HG03066 (cell line): ENCODE measurements at regions not wholly inside any gene's neighbourhood (a gene's known extent, or its start where the extent isn't known, plus 50 kb on each side); places are given as distances from the start of the nearest gene placed in this dataset.

Source experiments
- ATAC-seq: cut with Tn5 transposase; IDR thresholded peaks from one replicate; pipeline ENCODE4 v1.9.1; 2021; ENCODE audit warnings: low read depth; ENCODE audit not compliant: unreplicated experiment

DNA sequence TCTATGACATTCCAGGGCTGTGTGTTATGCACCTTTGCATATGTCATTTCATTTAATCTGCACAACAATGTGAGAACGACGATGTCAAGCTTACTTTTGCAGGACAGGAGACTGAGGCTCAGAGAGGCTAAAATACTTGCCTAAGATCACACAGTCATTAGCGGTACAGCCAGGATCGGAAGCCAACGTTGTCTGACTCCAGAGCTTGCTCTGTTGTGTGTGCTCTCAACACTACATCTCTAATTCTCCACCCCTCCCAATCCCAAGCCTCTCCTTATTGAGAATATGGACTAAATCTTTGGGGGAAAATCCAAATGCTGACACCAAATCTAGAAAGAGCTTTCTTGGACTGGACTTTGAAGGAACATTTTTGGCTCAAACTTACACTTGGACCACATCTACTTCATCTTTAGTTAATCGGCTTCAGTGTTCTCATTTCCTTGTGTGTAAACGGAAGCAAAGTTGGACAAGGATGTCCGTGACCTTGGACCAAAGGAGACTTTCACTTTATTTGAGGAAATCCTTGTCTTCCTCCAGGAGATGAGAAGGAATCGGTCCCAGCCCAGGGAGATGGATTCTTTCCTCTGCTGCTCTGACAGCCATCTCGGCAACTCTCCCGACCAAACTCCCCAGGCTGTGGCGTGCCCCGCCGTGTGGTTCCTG lies 242.4 kb downstream of the LPIN1 start:
- no peak for ATAC-seq

DNA sequence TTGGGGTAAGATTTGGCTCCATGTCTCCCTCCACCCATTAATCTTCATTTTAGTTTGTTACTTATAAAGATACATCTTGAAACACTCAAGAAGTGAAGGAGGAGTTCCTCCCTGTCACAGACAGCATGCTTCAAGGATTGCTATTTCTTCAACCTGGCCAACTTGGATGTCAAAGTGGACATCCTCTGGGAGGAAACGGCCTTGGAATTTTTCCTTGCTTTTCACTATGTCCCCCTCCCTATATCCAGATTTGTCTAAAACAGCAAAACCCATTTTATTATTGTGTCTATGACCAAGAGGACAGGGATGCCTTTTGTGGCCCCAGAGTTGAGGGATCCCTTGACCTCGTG lies 242.9 kb downstream of the LPIN1 start:
- ATAC-seq, result no peak

DNA sequence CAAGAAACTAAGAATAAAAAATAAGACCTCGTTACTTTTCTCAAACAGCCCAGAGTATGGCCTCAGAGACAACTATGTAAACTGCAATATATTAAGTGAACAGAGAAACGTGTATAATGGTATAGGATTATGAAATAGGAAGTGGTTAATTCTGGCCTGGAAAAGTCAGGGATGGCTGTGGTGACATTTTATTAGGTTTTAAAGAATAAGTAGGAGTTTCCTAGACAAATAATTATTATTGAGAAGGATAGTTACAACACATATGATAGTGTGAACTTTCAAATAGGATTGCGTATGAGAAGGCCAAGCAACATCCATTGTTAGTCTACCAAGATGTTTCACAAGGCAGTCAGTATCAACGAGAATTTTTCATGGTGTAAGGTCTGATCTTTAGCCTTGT lies 244.1 kb downstream of the LPIN1 start:
- no peak for ATAC-seq

DNA sequence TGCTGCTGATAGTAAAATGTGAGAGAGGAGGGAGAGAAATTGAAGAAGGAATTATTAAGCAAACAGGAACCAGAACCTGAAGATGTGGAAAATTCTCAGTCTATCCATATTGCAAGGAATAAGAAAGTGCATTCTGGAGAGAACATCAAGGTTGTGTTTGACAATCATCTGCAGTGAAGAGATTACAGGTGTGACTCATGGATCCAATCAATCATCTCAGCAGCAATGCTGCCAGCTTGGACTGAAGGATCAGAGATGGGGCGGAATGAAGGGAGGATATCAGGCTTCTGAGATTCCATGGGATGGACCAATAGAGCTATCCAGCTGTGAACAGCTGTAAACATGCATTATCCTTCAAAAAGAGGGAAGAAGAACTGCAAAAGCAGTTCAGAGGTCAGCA lies 247.3 kb downstream of the LPIN1 start:
- ATAC-seq, result no peak

DNA sequence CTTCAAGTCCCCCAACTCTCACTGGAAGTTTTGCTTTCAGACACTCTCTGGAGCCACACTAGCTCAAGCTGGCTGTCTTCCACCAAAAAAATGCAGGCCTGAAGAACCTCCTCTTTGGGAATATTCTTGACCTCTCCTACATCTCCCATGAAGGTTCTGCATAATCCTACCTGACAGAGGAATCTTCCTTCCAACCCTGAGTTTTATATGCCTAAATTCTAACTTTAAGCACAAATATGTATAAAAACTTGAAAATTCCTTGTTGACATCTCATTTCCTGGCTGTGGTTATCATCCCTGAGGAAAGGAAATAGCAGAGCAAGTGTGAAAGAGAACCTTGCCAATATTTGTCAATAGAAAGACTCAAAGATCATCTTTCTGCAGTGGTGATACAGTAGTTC lies 249.0 kb downstream of the LPIN1 start:
- no peak for ATAC-seq

DNA sequence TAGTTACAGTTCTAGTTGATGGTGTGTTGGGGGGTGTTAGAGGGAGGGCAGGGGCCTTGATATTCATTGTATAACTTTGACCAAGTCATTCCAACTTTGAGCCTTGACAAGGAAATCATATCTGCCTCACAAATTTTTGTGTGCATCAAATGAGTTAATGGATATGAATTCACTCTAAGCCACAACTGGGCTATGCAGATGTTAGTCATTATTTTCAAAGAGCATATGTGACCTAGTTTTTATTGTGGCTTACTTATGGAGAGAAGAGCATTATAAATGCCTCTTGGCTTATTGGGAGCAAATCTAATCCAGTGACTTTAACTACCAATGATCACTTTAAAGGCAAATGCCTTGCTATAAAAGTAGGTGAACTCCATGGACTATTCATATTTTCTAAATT lies 250.2 kb downstream of the LPIN1 start:
- ATAC-seq, result no peak

DNA sequence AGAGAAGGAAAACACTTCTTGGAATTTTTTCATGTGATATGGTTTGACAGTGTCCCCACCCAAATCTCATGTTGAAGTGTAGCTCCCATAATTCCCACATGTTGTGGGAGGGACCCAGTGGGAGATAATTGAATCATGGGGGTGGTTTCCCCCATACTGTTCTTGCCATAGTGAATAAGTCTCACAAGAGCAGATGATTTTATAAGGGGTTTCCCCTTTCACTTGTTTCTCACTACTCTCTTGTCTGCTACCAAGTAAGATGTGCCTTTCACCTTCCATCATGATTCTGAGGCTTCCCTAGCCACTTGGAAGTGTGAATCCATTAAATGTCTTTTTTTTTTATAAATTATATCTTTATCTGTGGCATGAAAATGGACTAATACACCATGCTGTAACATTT lies 250.7 kb downstream of the LPIN1 start:
- no peak for ATAC-seq

DNA sequence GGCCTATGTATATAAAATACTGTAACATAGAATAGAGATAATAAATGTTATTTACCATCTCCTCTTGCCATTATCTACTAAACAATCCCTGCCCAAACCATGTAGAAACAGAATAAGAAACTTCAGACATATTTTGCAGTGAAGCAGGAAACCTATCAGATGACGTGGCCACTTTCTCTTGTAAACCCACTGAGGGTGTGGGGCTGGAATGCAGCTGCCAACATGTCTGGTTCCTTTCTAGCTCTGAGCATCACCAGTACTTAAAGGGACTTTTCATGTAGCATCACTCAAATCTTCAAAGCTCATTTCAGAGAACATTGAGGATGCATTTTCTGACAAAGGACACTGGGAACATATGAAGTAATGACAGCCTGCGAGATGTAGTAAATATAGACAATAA lies 251.8 kb downstream of the LPIN1 start:
- peak; percentile 52 for ATAC-seq

DNA sequence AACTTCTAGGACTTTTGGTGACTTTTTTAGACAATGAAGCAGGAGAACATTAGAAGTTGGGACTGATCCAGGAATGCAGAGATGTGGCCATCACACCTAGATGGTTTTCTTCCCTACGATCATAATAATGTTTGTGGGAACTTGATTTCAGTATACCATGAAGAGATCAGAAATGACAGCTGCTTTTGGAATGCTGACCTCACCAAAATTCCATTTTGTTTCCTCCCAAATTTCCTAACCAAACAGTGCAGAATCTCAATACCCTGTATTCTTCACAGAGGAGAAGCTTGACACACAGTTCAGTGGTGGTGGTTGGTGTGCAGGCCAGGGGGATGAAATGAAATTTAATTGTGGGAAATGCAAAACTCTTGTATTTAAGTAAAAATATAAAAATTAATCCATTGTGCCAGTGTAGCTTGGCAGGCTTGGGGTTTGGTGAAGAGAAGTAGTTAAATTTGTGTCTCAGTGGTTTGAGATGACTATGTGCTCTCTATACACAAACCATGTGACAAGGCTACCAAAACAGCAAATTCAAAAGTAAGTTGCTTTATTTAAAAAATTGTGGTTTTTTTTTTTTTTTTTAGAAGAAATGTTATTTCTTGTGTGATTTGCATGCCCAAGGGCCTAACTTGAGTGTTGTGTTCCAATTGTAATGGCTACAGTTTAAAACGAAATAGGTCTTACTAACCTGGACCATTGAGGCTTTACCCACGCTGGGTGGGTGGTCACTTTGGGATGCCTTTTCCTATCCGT lies 252.4 kb downstream of the LPIN1 start:
- ATAC-seq, result no peak

DNA sequence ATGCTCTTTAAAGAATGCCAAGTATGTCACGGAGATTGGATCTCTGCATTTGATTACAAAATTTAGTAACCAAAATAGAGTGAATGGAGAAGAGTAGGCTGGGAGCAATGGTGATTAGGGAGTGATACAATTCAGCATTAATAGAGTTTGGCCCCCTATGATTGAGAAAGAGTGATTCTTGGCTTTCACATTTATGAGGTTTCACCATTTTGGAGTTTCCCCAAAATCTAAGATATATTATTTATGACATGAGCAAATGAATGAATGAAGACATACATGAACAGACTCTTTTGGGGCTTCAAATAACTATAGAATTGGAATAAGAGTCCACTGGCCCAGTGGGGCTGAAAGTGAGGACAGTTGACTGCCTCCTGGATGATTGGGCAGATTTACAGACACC lies 255.2 kb downstream of the LPIN1 start:
- ATAC-seq, result no peak

DNA sequence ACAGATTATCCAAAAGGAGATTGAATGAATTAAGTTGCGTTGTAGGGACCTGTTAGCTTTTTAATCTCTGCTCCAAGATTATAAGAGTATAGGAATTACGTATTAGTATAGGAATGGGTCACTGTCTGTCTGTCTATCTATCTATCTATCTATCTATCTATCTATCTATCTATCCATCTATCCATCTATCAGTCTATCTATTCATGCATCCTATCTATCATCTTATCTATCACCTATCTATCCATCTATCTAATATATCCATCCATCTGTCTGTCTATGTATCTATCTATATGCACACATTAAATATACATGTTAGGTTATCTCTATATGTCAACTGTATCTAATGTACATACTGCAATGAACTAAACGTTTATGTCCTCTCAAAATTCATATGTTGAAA lies 255.8 kb downstream of the LPIN1 start:
- ATAC-seq, result no peak

DNA sequence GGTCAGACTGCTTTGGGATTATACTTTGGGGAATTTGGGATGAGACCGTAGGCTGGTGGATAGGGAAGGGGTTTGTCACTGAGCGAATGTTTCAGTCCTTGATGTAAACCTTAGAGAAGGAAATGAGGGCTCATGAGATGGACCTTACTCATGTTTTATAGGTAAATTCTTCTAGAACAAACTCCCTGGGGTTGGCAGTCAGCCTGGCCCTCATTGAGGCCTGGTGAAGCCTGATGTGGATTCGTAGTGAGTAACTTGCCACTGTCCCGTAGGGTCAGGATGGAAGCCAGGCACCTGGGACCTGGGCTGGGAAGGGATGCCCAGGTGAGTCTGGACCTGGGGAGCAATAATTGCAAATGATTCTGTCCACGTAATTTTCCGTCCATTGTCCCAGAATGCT lies 258.3 kb downstream of the LPIN1 start:
- no peak for ATAC-seq

DNA sequence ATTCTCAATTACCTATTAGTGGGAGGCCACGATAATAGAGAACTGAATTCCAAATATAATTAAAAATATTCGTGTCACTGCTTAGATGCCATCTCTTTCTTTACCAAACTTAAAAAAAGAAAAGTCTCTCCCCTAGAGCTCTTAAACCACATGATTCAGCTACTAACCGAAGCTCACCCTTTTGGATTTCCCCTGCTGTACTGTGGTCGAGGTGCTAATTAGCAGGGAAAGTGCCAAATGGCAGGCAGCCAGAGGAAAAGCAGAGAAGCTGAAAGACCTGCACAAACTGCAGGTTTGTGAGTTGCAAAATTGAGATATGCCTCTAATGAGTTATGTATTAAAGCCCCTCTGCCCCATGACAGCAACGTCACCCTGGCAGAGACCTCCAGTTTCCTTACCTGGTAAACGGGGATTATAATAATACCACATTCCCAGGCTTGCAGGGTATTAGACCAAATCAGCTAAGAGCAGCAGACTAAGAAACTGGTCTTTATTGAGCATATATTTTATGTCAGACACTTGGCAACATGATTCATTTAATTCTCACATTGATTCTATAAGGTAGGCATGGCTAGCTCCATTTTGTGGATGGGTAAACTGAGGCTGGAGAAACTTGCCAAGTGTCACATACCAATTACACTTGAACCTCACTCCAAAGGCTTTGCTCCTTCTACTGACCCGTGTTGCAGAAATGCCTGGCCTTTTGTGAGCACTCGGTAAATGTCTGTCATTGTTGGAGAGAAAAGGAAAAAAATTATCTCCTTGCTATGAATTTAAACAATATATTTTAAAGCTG lies 259.7 kb downstream of the LPIN1 start:
- peak; percentile 81 for ATAC-seq

DNA sequence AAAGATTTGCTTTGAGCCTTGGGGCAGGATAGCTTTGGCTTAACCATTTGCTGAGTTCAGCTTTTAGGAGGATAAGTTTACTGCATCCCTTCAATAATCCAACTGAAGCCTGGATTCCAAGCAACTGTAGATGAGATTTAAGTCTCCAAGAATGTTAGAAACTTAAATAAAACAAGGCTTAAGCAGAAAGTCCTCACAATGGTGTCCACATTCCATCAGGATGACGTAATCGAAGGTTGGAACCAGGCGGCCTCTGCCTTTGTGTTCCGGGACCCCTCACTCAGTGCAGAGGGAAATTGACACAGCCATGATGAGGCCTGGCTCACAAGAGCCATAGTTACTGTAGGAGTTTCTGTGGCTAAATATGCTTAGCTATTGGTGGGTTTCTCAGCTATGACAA lies 260.4 kb downstream of the LPIN1 start:
- ATAC-seq, result no peak

DNA sequence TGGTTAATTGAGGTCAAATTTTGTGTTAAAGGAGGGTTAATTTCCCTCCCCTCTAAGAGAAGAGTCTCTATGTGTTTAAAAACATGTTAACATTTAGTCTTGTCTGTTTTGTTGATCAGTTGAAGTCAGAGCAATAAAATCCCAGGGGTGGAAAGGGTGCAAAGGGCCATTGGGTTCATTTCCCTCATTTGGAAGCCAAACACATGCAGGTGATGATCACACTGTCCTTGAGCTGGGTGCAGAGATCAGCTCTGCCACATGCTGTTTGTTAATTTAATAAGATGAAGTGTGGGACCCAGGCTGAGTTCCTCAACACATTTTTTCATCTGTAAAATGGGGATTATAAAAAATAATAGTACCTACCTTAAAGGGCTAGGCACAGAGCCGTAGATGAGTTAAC lies 260.9 kb downstream of the LPIN1 start:
- ATAC-seq, result no peak

DNA sequence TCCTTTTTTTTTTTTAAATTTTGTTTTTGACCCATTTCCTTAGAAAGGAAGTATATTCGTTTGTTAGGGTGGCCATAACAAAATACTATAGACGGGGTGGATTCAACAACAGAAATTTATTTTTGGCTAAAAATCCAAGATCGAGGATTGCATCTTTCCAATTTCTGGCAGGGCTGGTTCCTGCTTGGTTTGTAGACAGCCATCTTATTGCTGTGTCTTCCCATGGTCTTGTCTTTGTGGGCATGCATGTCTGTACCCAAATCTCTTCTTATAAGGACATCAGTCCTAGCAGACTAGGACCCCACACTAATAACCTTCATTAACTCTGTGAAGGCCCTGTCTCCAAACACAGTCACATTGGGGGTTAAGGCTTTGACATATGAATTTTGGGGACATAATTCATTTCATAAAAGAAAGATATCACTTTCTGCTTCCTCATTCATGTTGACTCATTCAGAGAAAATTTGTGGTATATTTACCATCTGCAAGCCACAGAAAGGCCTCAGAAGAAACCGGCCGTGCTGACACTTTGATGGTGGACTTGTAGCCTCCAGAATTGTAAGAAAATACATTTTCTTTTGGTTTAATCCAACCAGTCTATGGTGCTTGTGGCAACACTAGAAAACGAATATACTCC lies 262.1 kb downstream of the LPIN1 start:
- ATAC-seq, result peak; percentile 73

DNA sequence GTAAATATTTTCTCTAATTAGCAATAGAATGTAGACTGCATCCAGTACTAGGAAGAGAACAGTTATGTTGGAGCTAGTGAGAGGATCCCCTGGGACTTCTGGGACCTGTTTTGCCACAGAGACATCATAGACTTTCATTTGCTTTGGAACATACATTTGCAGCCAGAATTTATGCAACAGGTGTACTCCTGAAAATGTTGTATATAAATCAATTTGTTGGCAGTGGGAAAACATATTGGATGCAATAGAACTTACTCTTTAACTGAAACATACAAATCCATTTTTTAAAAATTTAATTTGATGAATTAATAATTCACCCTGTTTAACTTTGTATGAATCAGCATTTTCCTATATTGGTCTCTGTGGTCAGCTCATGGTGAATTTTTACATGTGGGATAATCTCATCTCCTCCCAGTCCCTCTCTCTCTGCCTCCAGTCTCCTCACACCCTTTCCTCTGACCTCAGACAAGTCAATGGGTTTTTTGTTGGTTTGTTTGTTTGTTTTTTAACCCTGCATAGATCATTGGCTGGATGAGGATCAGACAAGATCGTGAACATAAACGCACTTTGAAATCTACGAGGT lies 263.0 kb downstream of the LPIN1 start:
- no peak for ATAC-seq

DNA sequence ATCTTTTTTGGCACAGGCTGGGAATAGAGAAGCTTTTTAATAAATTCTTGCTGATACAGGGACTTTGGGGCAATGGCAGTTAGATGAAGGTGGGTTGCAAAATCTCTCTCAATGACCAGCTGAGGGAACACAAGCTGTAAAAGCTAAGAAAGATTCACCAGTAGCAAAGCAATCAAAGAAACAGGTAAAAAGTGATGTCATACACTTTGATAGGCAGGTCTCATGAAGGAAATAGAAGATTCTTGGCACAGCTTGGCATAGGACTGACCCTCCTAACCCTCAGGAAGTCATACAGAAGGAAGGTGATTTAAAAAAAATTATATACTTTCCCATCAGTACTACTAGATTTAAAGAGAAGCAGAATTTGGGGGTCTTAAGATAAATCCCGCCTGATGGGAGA lies 263.6 kb downstream of the LPIN1 start:
- no peak for ATAC-seq

DNA sequence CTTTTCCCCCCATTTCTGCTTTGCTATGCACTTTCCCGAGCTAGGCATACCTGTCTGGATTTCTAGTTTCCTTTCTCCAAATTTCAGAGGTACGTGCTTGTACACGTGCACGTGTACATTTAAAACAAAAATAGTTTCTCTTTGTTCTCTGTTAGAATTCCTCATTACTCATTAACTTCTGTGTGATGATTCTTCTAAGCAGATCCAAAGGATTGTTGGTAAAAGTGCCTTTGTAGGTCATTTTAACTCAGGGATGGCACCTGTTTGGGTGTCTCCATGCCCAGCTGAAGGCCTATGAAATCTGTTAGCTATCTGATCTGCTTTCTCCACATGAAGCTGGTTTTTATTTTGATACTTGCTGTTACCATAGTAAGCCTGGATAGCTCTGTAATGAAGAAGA lies 264.3 kb downstream of the LPIN1 start:
- no peak for ATAC-seq

DNA sequence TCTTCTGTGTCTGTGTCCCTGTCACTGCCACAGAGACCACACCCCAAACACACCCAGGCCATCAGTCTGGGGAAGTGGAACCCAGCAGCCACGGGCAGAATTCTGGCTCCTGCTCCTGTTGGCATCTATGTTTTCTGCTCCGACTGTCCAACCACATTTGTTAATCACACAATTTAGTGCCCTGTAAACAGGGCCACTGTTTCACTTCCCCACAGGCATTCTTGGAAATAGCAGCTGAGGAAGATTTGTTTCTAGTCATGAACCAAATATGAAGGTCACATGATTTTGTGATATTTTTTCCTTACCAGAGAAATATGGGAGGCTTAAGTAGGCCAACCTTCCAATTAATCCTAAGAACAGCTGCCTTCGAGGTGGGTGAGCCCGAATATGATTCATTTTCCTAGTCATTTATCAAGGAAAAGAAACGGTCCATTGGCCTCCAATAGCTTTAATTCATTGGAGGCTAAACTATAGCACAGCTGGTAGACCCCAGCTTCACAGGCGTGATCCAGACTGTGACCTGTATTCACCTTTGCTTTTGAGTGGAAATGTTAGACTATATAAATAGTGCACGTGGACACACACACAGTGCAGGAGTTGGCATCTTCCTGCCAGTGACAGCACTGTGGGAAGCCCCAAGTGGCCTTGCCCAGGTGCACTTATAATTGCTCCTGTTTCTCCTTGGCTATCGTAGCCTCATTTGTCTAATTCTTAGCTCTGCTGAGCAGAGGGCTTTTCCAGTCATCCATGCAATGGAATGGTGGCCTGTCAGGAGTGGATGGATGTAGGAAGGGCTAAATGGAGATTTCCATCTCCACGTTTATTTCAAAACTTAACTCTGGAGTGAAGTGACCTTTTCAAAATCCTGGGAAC lies 267.9 kb downstream of the LPIN1 start:
- no peak for ATAC-seq
